HG03442 (cell line): ENCODE measurements at regions not wholly inside any gene's neighbourhood (a gene's known extent, or its start where the extent isn't known, plus 50 kb on each side); places are given as distances from the start of the nearest gene placed in this dataset.
"Not testable (repeated sequence)": the region's sequence is repeated elsewhere in the genome, so short reads cannot be mapped to it uniquely, and the experiment has no call there.

Experiments
- ATAC-seq: cut with Tn5 transposase; IDR thresholded peaks from one replicate; pipeline ENCODE4 v1.9.1; 2021; ENCODE audit warnings: mild to moderate bottlenecking, moderate library complexity; ENCODE audit not compliant: unreplicated experiment

- ATAC-seq = peak; percentile 51
Measured at GRCh38 chr7:101740981-101741725, 76.3 kb upstream of the CUX1 start.

GRCh38 chr7:101743241-101743994, 74.0 kb upstream of the CUX1 start:
- ATAC-seq = no peak

DNA sequence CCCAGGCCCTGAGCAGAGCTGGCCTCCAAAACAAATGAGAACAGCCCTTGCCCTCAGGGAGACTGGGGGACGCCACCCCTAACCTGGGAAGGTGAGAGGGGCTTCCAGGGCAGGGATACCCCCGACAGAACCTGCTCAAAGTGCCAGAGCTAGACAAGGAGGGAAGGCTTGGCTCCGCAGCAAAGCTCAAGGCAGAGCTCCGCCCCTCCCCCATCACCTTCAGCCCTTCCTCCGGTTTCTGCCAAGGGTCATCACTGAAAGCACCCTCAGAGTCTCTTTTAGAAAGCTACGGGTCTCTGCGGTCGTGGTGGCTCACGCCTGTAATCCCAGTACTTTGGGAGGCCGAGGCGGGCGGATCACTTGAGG, 73.4 kb upstream of the CUX1 start:
- ATAC-seq = no peak

DNA sequence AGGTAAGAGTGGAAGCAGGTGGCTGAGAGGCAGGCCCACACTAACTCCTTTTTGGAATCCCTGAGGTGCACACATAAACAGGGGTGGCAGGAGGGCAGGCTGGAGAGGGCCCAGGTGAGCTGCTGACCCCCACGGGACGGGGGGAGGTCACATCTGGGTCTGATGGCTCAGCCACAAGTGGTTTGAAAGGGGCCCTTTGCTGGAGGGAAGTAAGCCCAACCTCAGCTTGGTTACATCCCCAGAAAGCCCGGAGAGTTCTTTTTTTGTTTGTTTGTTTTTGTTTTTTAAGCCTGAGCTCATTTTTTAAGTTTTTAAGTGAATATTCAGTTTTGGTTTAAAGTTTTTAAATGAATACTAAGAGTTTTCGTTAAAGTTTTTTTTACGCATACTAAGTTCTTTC, 72.8 kb upstream of the CUX1 start:
- ATAC-seq = no peak

- no peak for ATAC-seq
Measured at GRCh38 chr7:101746314-101746713, 71.1 kb upstream of the CUX1 start.

DNA sequence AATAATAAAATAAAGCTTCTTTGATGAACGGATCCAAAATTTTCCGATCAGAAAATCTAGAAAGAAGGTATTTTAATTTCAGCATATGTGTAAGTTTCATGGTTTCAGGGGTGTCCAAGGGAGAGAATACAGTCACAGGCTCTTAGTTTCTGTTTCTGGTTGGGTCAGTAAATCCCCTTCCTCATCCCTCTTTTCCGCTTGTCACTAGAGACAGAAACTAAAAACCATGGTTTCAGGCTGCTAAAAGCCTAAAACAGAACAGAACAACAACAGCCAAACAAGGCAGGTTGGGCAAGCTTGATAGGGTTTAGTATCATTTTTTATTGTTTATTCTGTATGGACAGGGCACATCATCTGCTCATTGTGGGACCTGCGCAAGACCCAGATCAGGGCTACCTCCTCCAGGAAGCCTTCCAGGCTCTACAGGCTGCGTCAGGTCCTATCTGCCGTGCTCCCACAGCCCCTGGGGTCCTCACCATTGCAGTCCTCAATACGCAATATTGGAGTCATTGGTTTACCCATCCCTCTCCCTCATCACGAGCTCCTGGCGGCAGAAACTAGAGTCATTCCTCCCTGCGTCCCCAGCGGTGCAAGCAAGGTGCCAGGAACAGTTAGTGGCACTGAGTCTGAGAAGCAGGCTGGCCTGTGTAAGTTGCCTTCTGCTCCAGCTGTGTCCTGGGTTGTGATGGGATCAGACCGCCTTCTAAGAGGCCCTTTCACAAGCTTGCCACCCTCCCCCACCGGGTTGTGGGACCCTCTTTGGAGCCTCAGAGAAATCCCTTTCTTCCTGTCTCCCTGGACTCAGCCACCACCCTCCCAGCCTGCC, 70.2 kb upstream of the CUX1 start:
- no peak for ATAC-seq

DNA sequence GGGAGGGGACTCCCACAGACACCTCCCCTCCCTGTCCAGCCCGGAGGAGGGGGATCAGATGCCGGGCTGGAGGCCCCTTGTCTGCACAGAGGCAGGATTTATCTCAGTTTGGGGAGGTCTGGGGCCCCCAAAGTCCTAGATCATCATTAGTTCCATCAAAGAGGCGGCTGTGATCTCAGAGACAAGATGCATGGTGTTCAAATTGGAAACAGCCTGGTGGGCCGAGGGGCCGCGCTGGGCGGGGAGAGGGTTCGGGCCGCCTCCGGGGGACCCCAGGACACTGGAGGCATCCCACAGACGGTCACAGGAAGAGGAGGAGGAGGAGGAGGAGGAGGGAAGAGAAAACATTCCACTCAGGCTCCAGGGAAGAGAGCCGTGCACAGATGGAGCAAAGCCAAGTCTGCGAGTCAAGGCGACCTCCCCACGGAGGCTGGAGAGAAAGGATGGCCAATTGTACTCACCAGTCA, 69.5 kb upstream of the CUX1 start:
- no peak for ATAC-seq

- no peak for ATAC-seq
Measured at GRCh38 chr7:101749891-101750290, 67.5 kb upstream of the CUX1 start.

DNA sequence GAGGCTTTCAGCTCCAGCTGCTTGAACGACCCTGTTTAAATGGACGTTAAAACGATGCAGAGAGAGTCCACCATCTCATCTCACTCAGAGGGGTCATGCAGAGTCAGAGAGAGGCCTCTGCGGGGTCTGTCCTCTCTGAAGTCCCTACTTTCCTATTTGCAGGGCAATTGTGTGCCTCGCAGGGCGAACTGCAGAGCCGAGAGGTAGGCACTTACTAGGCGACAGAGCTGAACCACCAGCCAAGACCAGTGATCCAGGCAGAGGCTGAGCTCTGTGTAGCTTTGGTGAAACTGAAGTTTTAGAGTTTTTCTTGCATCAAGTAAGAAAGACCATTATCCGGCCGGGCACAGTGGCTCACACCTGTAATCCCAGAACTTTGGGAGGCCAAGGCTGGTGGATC, 64.1 kb upstream of the CUX1 start:
- no peak for ATAC-seq

GRCh38 chr7:101754424-101755159, 62.8 kb upstream of the CUX1 start:
- no peak for ATAC-seq

DNA sequence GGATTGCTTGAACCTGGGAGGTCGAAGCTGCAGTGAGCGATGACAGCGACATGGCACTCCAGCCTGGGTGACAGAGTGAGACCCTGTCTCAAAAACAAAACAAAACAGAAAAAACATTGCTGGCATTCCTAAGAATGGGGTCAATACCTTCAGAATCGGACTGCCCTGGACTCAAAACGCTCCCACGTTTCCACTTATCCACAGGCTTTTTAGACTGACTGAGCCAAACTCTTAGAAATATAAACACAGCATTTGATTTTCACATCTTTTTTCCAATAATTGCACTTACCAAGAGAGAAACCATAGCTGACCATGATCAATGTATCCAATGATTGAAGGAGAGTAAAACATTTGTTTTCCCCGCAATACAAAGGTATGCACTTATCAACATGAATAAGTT, 59.5 kb upstream of the CUX1 start:
- ATAC-seq = no peak

GRCh38 chr7:101758519-101758918, 58.9 kb upstream of the CUX1 start:
- not testable (repeated sequence) for ATAC-seq

DNA sequence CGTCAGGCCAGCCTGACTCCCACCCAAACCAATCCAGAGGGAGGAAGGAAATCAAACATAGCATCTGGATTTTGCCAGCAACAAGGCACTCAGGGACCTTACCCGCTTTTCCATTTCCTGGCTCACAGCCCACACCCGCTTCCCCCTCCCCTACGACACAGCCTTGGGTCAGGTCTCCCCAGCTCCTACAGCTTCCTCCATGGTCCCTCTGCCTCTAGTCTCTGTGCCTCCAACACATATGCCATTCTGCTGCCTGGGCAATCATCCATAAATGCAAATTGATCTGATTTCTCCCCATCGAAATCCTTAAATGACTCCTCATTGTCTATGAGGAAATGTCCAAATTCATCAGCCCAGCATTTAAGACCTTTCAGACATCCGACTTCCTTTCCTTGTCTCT, 53.2 kb upstream of the CUX1 start:
- no peak for ATAC-seq

DNA sequence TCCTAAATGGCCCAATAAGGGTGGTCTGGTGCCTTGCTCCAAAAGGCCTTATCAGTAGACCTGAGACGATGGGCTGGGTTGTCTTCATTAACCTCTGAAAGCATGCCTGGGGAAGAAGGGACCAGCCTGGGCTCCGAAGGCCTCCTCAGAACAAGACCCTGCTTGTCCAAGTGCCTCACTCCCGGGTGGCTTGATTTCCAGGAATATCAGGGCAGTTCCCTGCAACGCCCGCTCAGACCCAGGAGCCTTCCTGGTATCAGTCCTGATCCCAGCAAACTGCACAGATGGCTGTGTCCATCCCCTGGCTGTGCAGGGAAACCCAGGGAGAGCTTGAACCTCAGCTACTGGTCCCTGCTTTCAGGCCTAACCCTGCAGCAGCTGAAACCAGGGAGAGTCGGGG, 49.9 kb upstream of the CUX1 start:
- ATAC-seq = no peak
